22Rv1 (cell line): ENCODE measurements at regions not wholly inside any gene's neighbourhood (a gene's known extent, or its start where the extent isn't known, plus 50 kb on each side); places are given as distances from the start of the nearest gene placed in this dataset.

ENCODE experiments used
- H3K27ac ChIP-seq: fragments of 450-650 bp; 2 replicates; pipeline ENCODE4 v1.5.1; 2017
- CTCF ChIP-seq: fragments of 450-650 bp; IDR thresholded peaks from 2 replicates; pipeline ENCODE4 v1.5.1; 2017; ENCODE audit warnings: mild to moderate bottlenecking
- ZFX ChIP-seq: fragments of 450-650 bp; IDR thresholded peaks from 2 replicates; pipeline ENCODE4 v1.6.1; 2017; ENCODE audit warnings: antibody characterized with exemption, borderline replicate concordance

DNA sequence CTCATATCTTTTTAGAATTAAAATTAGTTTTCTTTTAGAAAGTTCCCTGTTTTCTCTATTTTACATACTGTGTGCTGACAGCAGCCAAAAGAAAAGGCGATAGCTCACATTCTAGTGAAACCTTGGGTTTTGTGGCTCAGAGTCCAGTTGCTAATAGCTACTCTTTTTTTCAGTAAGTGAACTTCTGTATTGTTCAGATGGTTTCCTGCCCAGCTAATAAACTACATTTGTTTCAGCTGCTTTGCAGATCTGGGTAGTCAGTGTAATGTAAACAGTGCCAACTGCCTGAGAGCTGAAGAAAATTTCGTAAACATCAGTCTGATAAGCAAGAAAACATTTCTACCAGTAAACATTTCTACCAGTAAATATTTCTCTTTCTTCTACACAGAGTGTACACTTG, 370.2 kb downstream of the GRIA2 start:
- no peak overlapping the region for H3K27ac ChIP-seq
- no peak for TF ChIP-seq ZFX
- no peak for TF ChIP-seq CTCF

GRCh38 chr4:157587681-157588423, 367.3 kb downstream of the GRIA2 start:
- no peak overlapping the region for H3K27ac ChIP-seq
- no peak for TF ChIP-seq ZFX
- no peak for TF ChIP-seq CTCF

DNA sequence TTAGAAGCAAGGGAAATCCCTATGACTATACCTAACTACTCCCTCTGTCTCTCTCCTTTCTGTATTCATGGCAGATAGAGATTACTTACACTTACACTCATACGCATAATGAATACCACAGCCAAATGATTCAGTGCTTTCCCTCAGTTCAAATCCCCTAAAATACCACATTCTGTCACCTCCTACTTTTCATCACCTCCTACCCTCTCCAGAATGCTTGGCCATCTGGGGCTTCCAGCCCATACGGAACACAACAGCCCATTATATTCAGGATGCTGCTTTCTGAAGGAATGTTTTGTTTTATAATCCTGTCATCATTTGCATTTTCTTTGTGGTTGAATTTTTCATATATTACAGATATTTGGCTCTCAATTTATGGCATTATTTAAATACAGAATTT, 361.6 kb downstream of the GRIA2 start:
- TF ChIP-seq CTCF: no peak
- no peak for TF ChIP-seq ZFX
- no peak overlapping the region for H3K27ac ChIP-seq

GRCh38 chr4:157576671-157577217, 356.2 kb downstream of the GRIA2 start:
- H3K27ac ChIP-seq: no peak overlapping the region
- no peak for TF ChIP-seq CTCF
- TF ChIP-seq ZFX: no peak

- H3K27ac ChIP-seq: no peak overlapping the region
Measured at GRCh38 chr4:157575339-157575738, 354.8 kb downstream of the GRIA2 start.

DNA sequence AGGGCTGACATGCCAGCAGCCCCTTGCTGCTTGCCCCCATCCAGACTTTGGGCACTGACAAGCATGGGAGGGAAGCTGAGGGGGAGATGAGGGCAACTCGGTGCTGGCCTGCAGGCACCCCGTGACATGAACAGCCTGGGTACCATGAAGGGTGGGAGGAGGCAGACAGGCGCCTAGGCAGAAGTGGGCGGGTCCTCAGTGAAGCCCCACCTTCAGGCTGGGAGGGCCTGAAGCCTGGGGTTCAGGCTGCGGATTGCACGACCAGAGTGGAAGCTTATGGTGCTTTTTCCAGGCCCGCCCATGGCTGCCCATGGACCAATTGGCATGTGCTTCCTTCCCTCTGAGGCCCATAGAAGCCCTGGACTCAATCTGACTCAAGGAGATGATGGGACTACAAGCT, 354.1 kb downstream of the GRIA2 start:
- no peak overlapping the region for H3K27ac ChIP-seq
- TF ChIP-seq CTCF (no peak), ZFX (no peak)

More at GRCh38 chr4:157575339-157575738, 354.8 kb downstream of the GRIA2 start:
- TF ChIP-seq ZFX (no peak), CTCF (no peak)

DNA sequence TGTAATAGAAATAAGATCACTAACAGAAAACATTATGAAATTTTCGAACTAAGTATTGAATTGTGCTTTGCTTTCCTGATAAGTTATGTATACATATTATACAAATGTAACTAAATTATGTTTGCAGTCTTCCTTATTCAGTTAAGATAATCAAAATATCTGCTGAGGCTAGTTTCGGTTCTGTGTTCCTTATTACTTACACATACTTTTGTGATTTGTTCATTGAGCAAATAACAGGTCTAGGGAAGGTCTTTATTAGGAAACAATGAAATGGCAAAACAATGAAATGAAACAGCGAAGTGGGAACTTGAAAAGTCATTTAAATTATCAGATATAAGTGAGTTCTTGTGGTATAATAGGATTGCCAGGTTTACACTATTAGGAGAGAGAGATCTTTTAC, 352.4 kb downstream of the GRIA2 start:
- TF ChIP-seq ZFX (no peak), CTCF (no peak)
- H3K27ac ChIP-seq: no peak overlapping the region
